BE2C (cell line): ENCODE measurements at regions not wholly inside any gene's neighbourhood (a gene's known extent, or its start where the extent isn't known, plus 50 kb on each side); places are given as distances from the start of the nearest gene placed in this dataset.

Experiments
- DNase-seq: peaks from one replicate; pipeline ENCODE4 v3.0.0-alpha.2; 2020
- H3K27me3 ChIP-seq: fragments of 250-450 bp; sonication (Bioruptor Pico); 2 replicates; pipeline ENCODE4 v1.5.1; 2020; ENCODE audit warnings: mild to moderate bottlenecking
- H3K36me3 ChIP-seq: fragments of 250-450 bp; sonication (Bioruptor Pico); 2 replicates; pipeline ENCODE4 v1.5.1; 2020; ENCODE audit warnings: mild to moderate bottlenecking
- H3K4me1 ChIP-seq: fragments of 250-450 bp; sonication (Bioruptor Pico); 2 replicates; pipeline ENCODE4 v1.5.1; 2020
- H3K4me3 ChIP-seq: 2 replicates; pipeline ENCODE4 v1.5.1; 2011; ENCODE audit warnings: low read depth, low read length
- H3K9me3 ChIP-seq: fragments of 250-450 bp; sonication (Bioruptor Pico); 2 replicates; pipeline ENCODE4 v1.5.1; 2020
- CTCF ChIP-seq: IDR thresholded peaks from 2 replicates; pipeline ENCODE4 v1.5.1; 2012; ENCODE audit warnings: mild to moderate bottlenecking, low read depth, low read length

DNA sequence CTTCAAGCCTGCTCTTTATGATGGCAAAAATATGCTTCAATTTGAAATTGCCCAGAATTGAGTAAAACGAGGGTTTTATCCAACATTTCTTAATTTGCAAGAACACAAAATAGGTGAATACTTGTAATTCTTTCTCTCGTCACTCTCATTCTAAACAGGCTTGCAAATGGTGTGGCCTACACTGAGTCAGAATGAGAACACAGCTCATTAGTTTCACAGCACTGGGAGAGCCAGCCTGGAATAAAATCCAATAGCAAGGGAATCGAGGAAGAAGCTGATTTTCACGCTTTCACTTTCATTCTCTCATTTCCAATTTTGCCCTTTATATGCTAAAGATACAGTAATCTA is 537.5 kb downstream of the LTN1 start:
- no peaks in the 10 kb centered on the region for H3K27me3 ChIP-seq
- DNase-seq, result no peak
- no peaks in the 10 kb centered on the region for H3K9me3 ChIP-seq
- H3K4me3 ChIP-seq, result no peak overlapping the region
- H3K36me3 ChIP-seq, result no peaks in the 10 kb centered on the region
- H3K4me1 ChIP-seq, result peaks cover 6% of the 10 kb centered on the region
- TF ChIP-seq CTCF, result no peak

DNA sequence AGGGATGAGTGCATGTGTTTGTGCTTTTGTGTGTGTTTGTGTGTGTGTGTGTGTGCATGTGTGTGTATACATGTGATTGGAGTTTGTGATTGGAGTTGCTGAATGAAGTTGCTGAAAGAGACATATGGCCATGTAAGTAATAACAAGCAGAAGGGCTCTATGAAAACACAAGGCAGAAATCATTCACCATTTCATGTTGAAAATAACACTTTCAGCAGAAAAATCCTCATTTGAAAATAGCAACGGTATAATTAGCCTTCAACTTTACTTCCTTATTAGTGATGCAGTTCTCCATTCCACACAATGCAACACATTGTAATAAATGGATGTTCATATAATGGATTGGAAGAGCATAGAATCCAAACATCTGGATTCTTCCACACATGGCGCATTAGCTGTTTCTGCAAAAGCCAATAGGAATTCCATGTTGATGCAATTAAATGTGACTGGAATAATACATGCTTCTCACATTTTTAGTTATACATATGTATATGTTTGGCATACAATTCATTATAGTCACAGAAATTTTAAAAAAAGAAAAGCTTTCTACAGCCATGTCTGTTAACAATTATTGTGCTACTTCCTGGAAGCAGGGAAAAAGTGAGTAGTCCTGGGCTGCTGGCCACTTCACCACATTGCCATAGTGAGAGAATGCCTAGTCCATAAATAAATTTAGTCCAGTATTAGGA is 538.0 kb downstream of the LTN1 start:
- no peaks in the 10 kb centered on the region for H3K27me3 ChIP-seq
- DNase-seq, result no peak
- no peaks in the 10 kb centered on the region for H3K9me3 ChIP-seq
- H3K36me3 ChIP-seq, result no peaks in the 10 kb centered on the region
- no peak for TF ChIP-seq CTCF
- no peak overlapping the region for H3K4me3 ChIP-seq
- H3K4me1 ChIP-seq, result peaks cover 6% of the 10 kb centered on the region

GRCh38 chr21:28447462-28447861 is 545.2 kb downstream of the LTN1 start:
- Histone ChIP-seq H3K27me3 (no peaks in the 10 kb centered on the region), H3K9me3 (peaks cover 3% of the 10 kb centered on the region; the same call in 1 of the 2 replicates), H3K4me3 (no peak overlapping the region), H3K4me1 (no peaks in the 10 kb centered on the region), H3K36me3 (no peaks in the 10 kb centered on the region)
- no peak for DNase-seq
- TF ChIP-seq CTCF, result no peak

- no peak for TF ChIP-seq CTCF
- Histone ChIP-seq H3K4me3 (no peak overlapping the region), H3K4me1 (no peaks in the 10 kb centered on the region), H3K36me3 (no peaks in the 10 kb centered on the region), H3K9me3 (peaks cover 3% of the 10 kb centered on the region; the same call in 1 of the 2 replicates), H3K27me3 (no peaks in the 10 kb centered on the region)
- DNase-seq, result no peak
These were observed 547.4 kb downstream of the LTN1 start for GRCh38 chr21:28445141-28445830.

- Histone ChIP-seq H3K27me3 (no peaks in the 10 kb centered on the region), H3K4me3 (no peak overlapping the region), H3K36me3 (no peaks in the 10 kb centered on the region), H3K9me3 (peaks cover 3% of the 10 kb centered on the region; the same call in 1 of the 2 replicates), H3K4me1 (no peaks in the 10 kb centered on the region)
- DNase-seq, result no peak
- no peak for TF ChIP-seq CTCF
These were observed 548.1 kb downstream of the LTN1 start for GRCh38 chr21:28444557-28444956.

GRCh38 chr21:28444111-28444510 is 548.6 kb downstream of the LTN1 start:
- no peak for DNase-seq
- Histone ChIP-seq H3K27me3 (no peaks in the 10 kb centered on the region), H3K36me3 (no peaks in the 10 kb centered on the region), H3K9me3 (peaks cover 3% of the 10 kb centered on the region; the same call in 1 of the 2 replicates), H3K4me1 (no peaks in the 10 kb centered on the region), H3K4me3 (no peak overlapping the region)
- no peak for TF ChIP-seq CTCF
